Spleen (tissue), 11 donors: ENCODE measurements at regions not wholly inside any gene's neighbourhood (a gene's known extent, or its start where the extent isn't known, plus 50 kb on each side); places are given as distances from the start of the nearest gene placed in this dataset.

Source experiments
- DNase-seq: peaks from one replicate; pipeline ENCODE4 v3.0.0-alpha.2; 2020
- H3K27ac ChIP-seq, 8 donors: fragments of 200-600 bp; sonication (generic) in 7 of 8; 1 replicate in 4 of 8; 2 replicates in 4 of 8; pipeline versions ENCODE4 v1.5.0 to v1.8.0; 2016 to 2021; ENCODE audit warnings: inconsistent platforms in 4 of 8, mild to moderate bottlenecking in 4 of 8, moderate library complexity in 1 of 8
- H3K27me3 ChIP-seq, 7 donors: fragments of 200-600 bp; sonication (generic) in 6 of 7; replicated peaks in 1 of 7; 1 replicate in 4 of 7; 2 replicates in 3 of 7; pipeline versions ENCODE4 v1.5.0 to v1.8.0; 2016 to 2021; ENCODE audit warnings: inconsistent platforms in 3 of 7, mild to moderate bottlenecking in 1 of 7
- H3K36me3 ChIP-seq, 6 donors: fragments of 200-600 bp; sonication (generic) in 5 of 6; 1 replicate in 4 of 6; 2 replicates in 2 of 6; pipeline versions ENCODE4 v1.5.0 to v1.8.0; 2016 to 2021; ENCODE audit warnings: inconsistent platforms in 2 of 6
- H3K4me1 ChIP-seq, 6 donors: fragments of 200-600 bp; sonication (generic) in 5 of 6; 1 replicate in 3 of 6; 2 replicates in 3 of 6; pipeline versions ENCODE4 v1.5.0 to v1.8.0; 2016 to 2021; ENCODE audit warnings: inconsistent platforms in 3 of 6
- H3K4me3 ChIP-seq, 8 donors: fragments of 200-600 bp; sonication (generic) in 7 of 8; 1 replicate in 4 of 8; 2 replicates in 4 of 8; pipeline versions ENCODE4 v1.5.0 to v1.8.0; 2016 to 2021; ENCODE audit warnings: inconsistent platforms in 4 of 8, mild to moderate bottlenecking in 4 of 8, moderate library complexity in 2 of 8
- H3K9me3 ChIP-seq, 8 donors: fragments of 200-600 bp; sonication (generic) in 7 of 8; 1 replicate in 4 of 8; 2 replicates in 4 of 8; pipeline versions ENCODE4 v1.5.0 to v1.8.0; 2016 to 2021; ENCODE audit warnings: inconsistent platforms in 4 of 8
- CTCF ChIP-seq, 11 experiments: fragments of 200-600 bp in 7 of 11; fragments of 450-650 bp in 4 of 11; sonication (generic) in 4 of 11; IDR thresholded peaks in 8 of 11; conservative IDR thresholded peaks in 3 of 11; 1 replicate in 7 of 11; 2 replicates in 4 of 11; pipeline versions ENCODE4 v1.4.0 to v1.8.0; 2016 to 2021; ENCODE audit warnings: antibody characterized with exemption in 11 of 11, inconsistent platforms in 4 of 11, mild to moderate bottlenecking in 1 of 11
- POLR2A ChIP-seq, 3 donors: fragments of 450-650 bp; IDR thresholded peaks; one replicate each; pipeline ENCODE4 v1.5.1; 2017; ENCODE audit warnings: antibody characterized with exemption in 3 of 3, mild to moderate bottlenecking in 1 of 3
- POLR2AphosphoS5 ChIP-seq, 3 donors: sonication (generic); formaldehyde crosslinking; IDR thresholded peaks; one replicate each; pipeline ENCODE4 v1.5.1; 2017; ENCODE audit warnings: antibody characterized with exemption in 3 of 3
- WGBS, 5 donors: extraction: QIAGEN DNeasy Blood & Tissue Kit in 3 of 5; methylation state at CpG; one replicate each; pipeline versions ENCODE4 v1.1.5 to v1.1.7; 2013 to 2018; 5-methylcytosine and 5-hydroxymethylcytosine counted together
- intact Hi-C: fragments of 100-400 bp; cut with DNase I; formaldehyde crosslinking; loops from one replicate; pipeline ENCODE4 v1.15.0; 2023; ENCODE audit warnings: low total_unique reads
- donor health status: healthy with polysubstance abuse.
- donor health status: DM: no; HTN: no; CAD: no; lungs with moderate emphysema.
- donor health status: DM: no; HTN: no; CAD: no.
- donor health status: Bipolar disorder and iron deficiency.
- donor health status: healthy.
- donor health status: DM: no; HTN: no; CAD: no.
- donor health status: DM: yes; HTN: yes; CAD: no.

- intact Hi-C loops: no loop called here
Observed at GRCh38 chr2:120834206-120834605, 98.5 kb downstream of the GLI2 start.

DNA sequence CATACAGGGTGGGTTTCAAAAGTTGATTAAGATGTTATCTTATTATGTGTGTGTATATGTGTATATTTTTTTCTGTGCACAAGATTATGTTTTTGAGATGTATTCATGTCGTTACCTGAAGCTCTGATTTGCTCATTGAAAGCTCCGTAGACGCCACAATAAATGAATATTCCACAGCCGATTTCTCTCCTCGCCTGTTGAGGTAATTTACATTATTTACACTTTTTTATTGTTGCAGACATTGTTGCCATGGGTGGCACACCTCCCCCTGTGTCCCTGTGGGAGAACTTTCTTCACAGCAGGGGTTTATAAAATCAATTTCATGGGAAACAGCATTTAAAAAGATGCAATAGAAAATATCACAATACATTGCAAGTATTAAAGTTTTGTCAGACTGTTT is 100.6 kb downstream of the GLI2 start:
- Histone ChIP-seq H3K4me1 (no peaks in the 10 kb centered on the region), H3K27me3 (no peaks in the 10 kb centered on the region), H3K4me3 (no peak overlapping the region), H3K27ac (no peak overlapping the region), H3K36me3 (no peaks in the 10 kb centered on the region), H3K9me3 (no peaks in the 10 kb centered on the region)
- intact Hi-C loops: no loop called here
- 87 to 94% (median 91%) methylated on average over 5 of the region's 5 CpGs for WGBS, 5 donors
- DNase-seq: no peak
- no peak for TF ChIP-seq CTCF (IDR thresholded peaks at IDR 0.05 in 8 of 11, conservative IDR thresholded peaks at IDR 0.05 in 3 of 11)
- TF ChIP-seq POLR2A (IDR thresholded peaks at IDR 0.05): no peak
- TF ChIP-seq POLR2AphosphoS5 (IDR thresholded peaks at IDR 0.05): no peak

More at GRCh38 chr2:120834206-120834605, 98.5 kb downstream of the GLI2 start:
- H3K4me3 ChIP-seq: no peak overlapping the region
- no peaks in the 10 kb centered on the region for H3K36me3 ChIP-seq
- no peak for TF ChIP-seq POLR2A (IDR thresholded peaks at IDR 0.05)
- TF ChIP-seq POLR2AphosphoS5 (IDR thresholded peaks at IDR 0.05): no peak
- TF ChIP-seq CTCF (IDR thresholded peaks at IDR 0.05 in 8 of 11, conservative IDR thresholded peaks at IDR 0.05 in 3 of 11): no peak
- WGBS, 5 donors: 91 to 96% (median 92%) methylated on average over 3 of the region's 3 CpGs
- H3K4me1 ChIP-seq: no peaks in the 10 kb centered on the region
- H3K9me3 ChIP-seq: no peaks in the 10 kb centered on the region
- H3K27ac ChIP-seq: no peak overlapping the region
- peak; percentile 57 for DNase-seq
- H3K27me3 ChIP-seq: no peaks in the 10 kb centered on the region

- intact Hi-C loops: no loop called here
- DNase-seq: peak; percentile 27
Observed at GRCh38 chr2:120840795-120841487, 105.3 kb downstream of the GLI2 start.

More at GRCh38 chr2:120840795-120841487, 105.3 kb downstream of the GLI2 start:
- peaks cover 0 to 4% (median 0%) of the 10 kb centered on the region in 7 donors for H3K27me3 ChIP-seq
- H3K4me3 ChIP-seq: no peak overlapping the region
- TF ChIP-seq POLR2AphosphoS5 (IDR thresholded peaks at IDR 0.05) (no peak), POLR2A (IDR thresholded peaks at IDR 0.05) (no peak), CTCF (IDR thresholded peaks at IDR 0.05 in 8 of 11, conservative IDR thresholded peaks at IDR 0.05 in 3 of 11) (no peak)
- WGBS, 5 donors: 86 to 91% (median 87%) methylated on average over 13 of the region's 13 CpGs
- no peaks in the 10 kb centered on the region for H3K4me1 ChIP-seq
- H3K36me3 ChIP-seq: no peaks in the 10 kb centered on the region
- H3K27ac ChIP-seq: no peak overlapping the region
- H3K9me3 ChIP-seq: no peaks in the 10 kb centered on the region
